GM12878 (cell line): ENCODE measurements at regions not wholly inside any gene's neighbourhood (a gene's known extent, or its start where the extent isn't known, plus 50 kb on each side); places are given as distances from the start of the nearest gene placed in this dataset.

Source experiments
- ATAC-seq: fragments of 200-7000 bp; cut with Tn5 transposase; 3 replicates; pipeline ENCODE4 v1.9.1; 2020; ENCODE audit warnings: mild to moderate bottlenecking, moderate library complexity
- BruUV-seq: library from RNA; stranded (reverse); fragments of 400-500 nt; replicated peaks from 2 replicates; lab custom pipeline; 2021; lab: Mats Ljungman, UMichigan
- CTCF ChIA-PET: fragments of 300-600 bp; sonication (Branson Sonifier 250); formaldehyde crosslinking; extraction: SDS; loops from one replicate; lab custom pipeline; 2021; ENCODE audit warnings: inconsistent platforms; lab: Yijun Ruan, JAX
- POLR2A ChIA-PET: fragments of 350-600 bp; formaldehyde crosslinking; extraction: SDS; loops from one replicate; lab custom pipeline; 2021; ENCODE audit warnings: inconsistent platforms; lab: Charles Lee
- RAD21 ChIA-PET: fragments of 300-600 bp; sonication (Branson Sonifier 250); formaldehyde crosslinking; loops from one replicate; lab custom pipeline; 2023; ENCODE audit warnings: antibody characterized with exemption; ENCODE audit not compliant: unreplicated experiment; lab: Charles Lee
- SMC1A ChIA-PET: fragments of 300-600 bp; sonication (Branson Sonifier 250); formaldehyde crosslinking; loops from one replicate; lab custom pipeline; 2023; ENCODE audit not compliant: unreplicated experiment, uncharacterized antibody; lab: Charles Lee
- DNase-seq: peaks from one replicate; pipeline ENCODE4 v3.0.0-alpha.2; 2011; ENCODE audit warnings: low read depth, low spot score
- FAIRE-seq: peaks from 3 replicates; lab custom pipeline; 2011; peaks lifted over from hg19 to GRCh38; lab: Jason Lieb, UNC
- H2AFZ ChIP-seq: 2 replicates; pipeline ENCODE4 v1.6.0; 2011; ENCODE audit warnings: low read depth, low read length, control low read depth; ENCODE audit not compliant: control insufficient read depth
- H3K27ac ChIP-seq: 2 replicates; pipeline ENCODE4 v1.5.1; 2011; ENCODE audit warnings: control low read depth; ENCODE audit not compliant: control insufficient read depth, insufficient read depth
- H3K27me3 ChIP-seq, 2 experiments: replicated peaks in 1 of 2; 2 replicates each; pipeline versions ENCODE4 v1.6.0 to v1.6.1; 2011; ENCODE audit warnings: low read length in 1 of 2; ENCODE audit not compliant: control insufficient read depth in 2 of 2, insufficient read depth in 2 of 2
- H3K36me3 ChIP-seq, 2 experiments: 2 replicates each; pipeline ENCODE4 v1.5.1; 2011; ENCODE audit warnings: low read length in 1 of 2; ENCODE audit not compliant: control insufficient read depth in 2 of 2, insufficient read depth in 2 of 2
- H3K4me1 ChIP-seq: 2 replicates; pipeline ENCODE4 v1.6.1; 2011; ENCODE audit warnings: mild to moderate bottlenecking, low read length, moderate library complexity, mixed read lengths; ENCODE audit not compliant: control insufficient read depth, insufficient read depth
- H3K4me2 ChIP-seq: 2 replicates; pipeline ENCODE4 v1.6.0; 2011; ENCODE audit warnings: control low read depth; ENCODE audit not compliant: control insufficient read depth, insufficient read depth
- H3K4me3 ChIP-seq: fragments of 200-600 bp; sonication (generic); 2 replicates; pipeline ENCODE4 v1.5.1; 2016
- H3K79me2 ChIP-seq: 2 replicates; pipeline ENCODE4 v1.6.0; 2011; ENCODE audit warnings: low read length; ENCODE audit not compliant: control insufficient read depth, insufficient read depth
- H3K9ac ChIP-seq: 2 replicates; pipeline ENCODE4 v1.8.0; 2011; ENCODE audit warnings: low read length, control low read depth, mixed read lengths; ENCODE audit not compliant: control insufficient read depth, insufficient read depth
- H3K9me3 ChIP-seq: replicated peaks from 3 replicates; pipeline ENCODE4 v1.5.1; 2011; ENCODE audit warnings: mild to moderate bottlenecking, low read length; ENCODE audit not compliant: control insufficient read depth, insufficient read depth
- H4K20me1 ChIP-seq: 2 replicates; pipeline ENCODE4 v1.6.0; 2011; ENCODE audit not compliant: control insufficient read depth, insufficient read depth
- CBX5 ChIP-seq: sonication (generic); IDR thresholded peaks from 2 replicates; pipeline ENCODE4 v1.6.1; 2016; ENCODE audit warnings: low read depth, moderate library complexity, mild to moderate bottlenecking, inconsistent platforms
- CHD1 ChIP-seq: IDR thresholded peaks from 2 replicates; pipeline ENCODE4 v1.6.1; 2012; ENCODE audit warnings: low read depth, low read length, improper control_type of control experiment
- EZH2 ChIP-seq: IDR thresholded peaks from 2 replicates; pipeline ENCODE4 v1.6.1; 2012; ENCODE audit warnings: low read depth, mild to moderate bottlenecking, control low read depth, inconsistent platforms, low read length, borderline replicate concordance; ENCODE audit not compliant: control insufficient read depth
- FOS ChIP-seq: IDR thresholded peaks from 3 replicates; pipeline ENCODE4 v1.6.1; 2011; ENCODE audit warnings: borderline replicate concordance; ENCODE audit not compliant: insufficient read length; ENCODE audit errors: extremely low read depth
- HCFC1 ChIP-seq: fragments of 150-350 bp; IDR thresholded peaks from 2 replicates; pipeline ENCODE4 v1.6.1; 2014; ENCODE audit warnings: low read length
- LARP7 ChIP-seq: fragments of 450-650 bp; IDR thresholded peaks from 2 replicates; pipeline ENCODE4 v1.6.1; 2017; ENCODE audit warnings: mild to moderate bottlenecking
- NFYB ChIP-seq: IDR thresholded peaks from 2 replicates; pipeline ENCODE4 v1.6.1; 2011; ENCODE audit warnings: low read depth, mild to moderate bottlenecking, low read length, improper control_type of control experiment, moderate library complexity; ENCODE audit not compliant: insufficient read depth
- NRF1 ChIP-seq: conservative IDR thresholded peaks from 2 replicates; pipeline ENCODE4 v1.6.1; 2011; ENCODE audit warnings: mild to moderate bottlenecking, low read depth, low read length, improper control_type of control experiment
- RAD21 ChIP-seq: IDR thresholded peaks from 2 replicates; pipeline ENCODE4 v1.6.1; 2011; ENCODE audit warnings: mild to moderate bottlenecking, low read depth, low read length, moderate library complexity; ENCODE audit not compliant: insufficient read depth
- TCF3 ChIP-seq: IDR thresholded peaks from 2 replicates; pipeline ENCODE4 v1.6.1; 2012; ENCODE audit warnings: low read depth, mild to moderate bottlenecking, low read length, borderline replicate concordance; ENCODE audit not compliant: insufficient read depth
- WGBS: methylation state at CpG from one replicate; pipeline ENCODE4 v1.1.6; 2016; ENCODE audit warnings: low lambda C conversion rate; ENCODE audit not compliant: insufficient replicate concordance, insufficient coverage; ENCODE audit errors: missing lambda C conversion rate; 5-methylcytosine and 5-hydroxymethylcytosine counted together
- in situ Hi-C: fragments of 300-500 bp; cut with MboI; formaldehyde crosslinking; loops from 9 replicates; pipeline ENCODE4 v1.14.3; 2018; ENCODE audit warnings: mixed read lengths
- intact Hi-C: fragments of 100-400 bp; cut with micrococcal nuclease; formaldehyde crosslinking; loops from one replicate; pipeline ENCODE4 v1.14.2; 2022; ENCODE audit not compliant: unreplicated experiment
- TF ChIP-seq, protein P1 (sequence below): fragments of 450-650 bp; IDR thresholded peaks from 2 replicates; pipeline ENCODE4 v1.6.1; 2018; ENCODE audit warnings: mild to moderate bottlenecking, low read depth, moderate library complexity; ENCODE audit not compliant: partially characterized antibody
- TF ChIP-seq, protein P2 (sequence below): fragments of 450-650 bp; IDR thresholded peaks from 2 replicates; pipeline ENCODE4 v1.6.1; 2014; ENCODE audit warnings: mild to moderate bottlenecking
- TF ChIP-seq, protein P3 (sequence below): IDR thresholded peaks from 2 replicates; pipeline ENCODE4 v1.6.1; 2011; ENCODE audit warnings: borderline replicate concordance, low read depth, mild to moderate bottlenecking, moderate library complexity, low read length; ENCODE audit not compliant: insufficient read depth, poor library complexity, severe bottlenecking
- TF ChIP-seq, protein P4 (sequence below): fragments of 450-650 bp; IDR thresholded peaks from 2 replicates; pipeline ENCODE4 v1.6.1; 2016; ENCODE audit warnings: mild to moderate bottlenecking
- TF ChIP-seq, protein P5 (sequence below): IDR thresholded peaks from 2 replicates; pipeline ENCODE4 v1.6.1; 2012; ENCODE audit warnings: low read length, inconsistent platforms

DNA sequence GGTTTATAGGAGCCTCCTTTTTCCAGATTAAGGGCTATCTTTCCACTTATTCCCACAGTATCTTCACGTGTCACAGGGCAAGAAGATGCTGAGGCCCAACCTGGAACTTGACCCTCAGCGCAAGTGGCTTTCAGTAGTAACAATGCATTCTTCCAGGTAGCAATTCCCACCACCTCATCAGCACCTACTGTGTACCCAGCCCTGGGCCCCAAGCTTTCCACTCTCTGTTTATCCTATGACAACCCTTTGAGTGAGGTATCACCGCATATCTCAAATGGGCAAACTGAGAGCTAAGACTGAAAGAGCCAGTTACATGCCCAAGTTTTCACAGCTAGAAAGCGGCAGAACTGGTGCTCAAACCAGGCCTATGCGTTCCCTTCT is 88.2 kb downstream of the CPN2 start:
- TF ChIP-seq CHD1 (no peak), LARP7 (no peak), TCF3 (no peak), FOS (no peak), RAD21 (no peak), CBX5 (no peak), EZH2 (no peak), NRF1 (no peak), NFYB (no peak), HCFC1 (no peak)
- TF ChIP-seq, protein P1, sequence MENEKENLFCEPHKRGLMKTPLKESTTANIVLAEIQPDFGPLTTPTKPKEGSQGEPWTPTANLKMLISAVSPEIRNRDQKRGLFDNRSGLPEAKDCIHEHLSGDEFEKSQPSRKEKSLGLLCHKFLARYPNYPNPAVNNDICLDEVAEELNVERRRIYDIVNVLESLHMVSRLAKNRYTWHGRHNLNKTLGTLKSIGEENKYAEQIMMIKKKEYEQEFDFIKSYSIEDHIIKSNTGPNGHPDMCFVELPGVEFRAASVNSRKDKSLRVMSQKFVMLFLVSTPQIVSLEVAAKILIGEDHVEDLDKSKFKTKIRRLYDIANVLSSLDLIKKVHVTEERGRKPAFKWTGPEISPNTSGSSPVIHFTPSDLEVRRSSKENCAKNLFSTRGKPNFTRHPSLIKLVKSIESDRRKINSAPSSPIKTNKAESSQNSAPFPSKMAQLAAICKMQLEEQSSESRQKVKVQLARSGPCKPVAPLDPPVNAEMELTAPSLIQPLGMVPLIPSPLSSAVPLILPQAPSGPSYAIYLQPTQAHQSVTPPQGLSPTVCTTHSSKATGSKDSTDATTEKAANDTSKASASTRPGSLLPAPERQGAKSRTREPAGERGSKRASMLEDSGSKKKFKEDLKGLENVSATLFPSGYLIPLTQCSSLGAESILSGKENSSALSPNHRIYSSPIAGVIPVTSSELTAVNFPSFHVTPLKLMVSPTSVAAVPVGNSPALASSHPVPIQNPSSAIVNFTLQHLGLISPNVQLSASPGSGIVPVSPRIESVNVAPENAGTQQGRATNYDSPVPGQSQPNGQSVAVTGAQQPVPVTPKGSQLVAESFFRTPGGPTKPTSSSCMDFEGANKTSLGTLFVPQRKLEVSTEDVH = no peak
- TF ChIP-seq, protein P2, sequence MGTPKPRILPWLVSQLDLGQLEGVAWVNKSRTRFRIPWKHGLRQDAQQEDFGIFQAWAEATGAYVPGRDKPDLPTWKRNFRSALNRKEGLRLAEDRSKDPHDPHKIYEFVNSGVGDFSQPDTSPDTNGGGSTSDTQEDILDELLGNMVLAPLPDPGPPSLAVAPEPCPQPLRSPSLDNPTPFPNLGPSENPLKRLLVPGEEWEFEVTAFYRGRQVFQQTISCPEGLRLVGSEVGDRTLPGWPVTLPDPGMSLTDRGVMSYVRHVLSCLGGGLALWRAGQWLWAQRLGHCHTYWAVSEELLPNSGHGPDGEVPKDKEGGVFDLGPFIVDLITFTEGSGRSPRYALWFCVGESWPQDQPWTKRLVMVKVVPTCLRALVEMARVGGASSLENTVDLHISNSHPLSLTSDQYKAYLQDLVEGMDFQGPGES = no peak
- TF ChIP-seq, protein P3, sequence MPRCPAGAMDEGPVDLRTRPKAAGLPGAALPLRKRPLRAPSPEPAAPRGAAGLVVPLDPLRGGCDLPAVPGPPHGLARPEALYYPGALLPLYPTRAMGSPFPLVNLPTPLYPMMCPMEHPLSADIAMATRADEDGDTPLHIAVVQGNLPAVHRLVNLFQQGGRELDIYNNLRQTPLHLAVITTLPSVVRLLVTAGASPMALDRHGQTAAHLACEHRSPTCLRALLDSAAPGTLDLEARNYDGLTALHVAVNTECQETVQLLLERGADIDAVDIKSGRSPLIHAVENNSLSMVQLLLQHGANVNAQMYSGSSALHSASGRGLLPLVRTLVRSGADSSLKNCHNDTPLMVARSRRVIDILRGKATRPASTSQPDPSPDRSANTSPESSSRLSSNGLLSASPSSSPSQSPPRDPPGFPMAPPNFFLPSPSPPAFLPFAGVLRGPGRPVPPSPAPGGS = no peak
- TF ChIP-seq, protein P4, sequence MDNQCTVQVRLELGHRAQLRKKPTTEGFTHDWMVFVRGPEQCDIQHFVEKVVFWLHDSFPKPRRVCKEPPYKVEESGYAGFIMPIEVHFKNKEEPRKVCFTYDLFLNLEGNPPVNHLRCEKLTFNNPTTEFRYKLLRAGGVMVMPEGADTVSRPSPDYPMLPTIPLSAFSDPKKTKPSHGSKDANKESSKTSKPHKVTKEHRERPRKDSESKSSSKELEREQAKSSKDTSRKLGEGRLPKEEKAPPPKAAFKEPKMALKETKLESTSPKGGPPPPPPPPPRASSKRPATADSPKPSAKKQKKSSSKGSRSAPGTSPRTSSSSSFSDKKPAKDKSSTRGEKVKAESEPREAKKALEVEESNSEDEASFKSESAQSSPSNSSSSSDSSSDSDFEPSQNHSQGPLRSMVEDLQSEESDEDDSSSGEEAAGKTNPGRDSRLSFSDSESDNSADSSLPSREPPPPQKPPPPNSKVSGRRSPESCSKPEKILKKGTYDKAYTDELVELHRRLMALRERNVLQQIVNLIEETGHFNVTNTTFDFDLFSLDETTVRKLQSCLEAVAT = no peak
- TF ChIP-seq, protein P5, sequence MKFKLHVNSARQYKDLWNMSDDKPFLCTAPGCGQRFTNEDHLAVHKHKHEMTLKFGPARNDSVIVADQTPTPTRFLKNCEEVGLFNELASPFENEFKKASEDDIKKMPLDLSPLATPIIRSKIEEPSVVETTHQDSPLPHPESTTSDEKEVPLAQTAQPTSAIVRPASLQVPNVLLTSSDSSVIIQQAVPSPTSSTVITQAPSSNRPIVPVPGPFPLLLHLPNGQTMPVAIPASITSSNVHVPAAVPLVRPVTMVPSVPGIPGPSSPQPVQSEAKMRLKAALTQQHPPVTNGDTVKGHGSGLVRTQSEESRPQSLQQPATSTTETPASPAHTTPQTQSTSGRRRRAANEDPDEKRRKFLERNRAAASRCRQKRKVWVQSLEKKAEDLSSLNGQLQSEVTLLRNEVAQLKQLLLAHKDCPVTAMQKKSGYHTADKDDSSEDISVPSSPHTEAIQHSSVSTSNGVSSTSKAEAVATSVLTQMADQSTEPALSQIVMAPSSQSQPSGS = no peak
- TF ChIP-seq, all 136 proteins: peak for 0
- RAD21 ChIA-PET = no interaction called here
- H4K20me1 ChIP-seq = no peaks in the 10 kb centered on the region
- H3K27ac ChIP-seq = no peak overlapping the region
- H3K4me3 ChIP-seq = no peak overlapping the region
- intact Hi-C loops (loop anchor here (1.0 kb wide), 1 partner anchor 17 kb away; no protein-coding TSS in a partner anchor), in situ Hi-C loops (no loop called here)
- DNase-seq = no peak
- POLR2A ChIA-PET = no interaction called here
- H3K4me1 ChIP-seq = no peaks in the 10 kb centered on the region
- SMC1A ChIA-PET = interaction anchor here (1.0 kb wide), 1 partner anchor 44 kb away, joined by 3 read pairs; no protein-coding TSS in a partner anchor
- H3K79me2 ChIP-seq = no peaks in the 10 kb centered on the region
- no peak for FAIRE-seq
- H3K9me3 ChIP-seq = no peaks in the 10 kb centered on the region; the same call in 2 of the 3 replicates
- CTCF ChIA-PET = no interaction called here
- peaks cover 0 to 1% of the 10 kb centered on the region in 2 experiments; a peak in 1 of 4 replicates for H3K27me3 ChIP-seq
- no peaks in the 10 kb centered on the region for H3K36me3 ChIP-seq
- H3K9ac ChIP-seq = no peak overlapping the region
- WGBS = 85% methylated on average over 5 of the region's 5 CpGs
- H3K4me2 ChIP-seq = no peak overlapping the region
- ATAC-seq = no peak
- H2AFZ ChIP-seq = no peak overlapping the region
- no TSS peak for BruUV-seq
